NCI-H1048 (cell line): ENCODE measurements at regions not wholly inside any gene's neighbourhood (a gene's known extent, or its start where the extent isn't known, plus 50 kb on each side); places are given as distances from the start of the nearest gene placed in this dataset.

Experiments used
- DNase-seq: peaks from one replicate; lab custom pipeline; 2025; lab: John Stamatoyannopoulos, UW

DNA sequence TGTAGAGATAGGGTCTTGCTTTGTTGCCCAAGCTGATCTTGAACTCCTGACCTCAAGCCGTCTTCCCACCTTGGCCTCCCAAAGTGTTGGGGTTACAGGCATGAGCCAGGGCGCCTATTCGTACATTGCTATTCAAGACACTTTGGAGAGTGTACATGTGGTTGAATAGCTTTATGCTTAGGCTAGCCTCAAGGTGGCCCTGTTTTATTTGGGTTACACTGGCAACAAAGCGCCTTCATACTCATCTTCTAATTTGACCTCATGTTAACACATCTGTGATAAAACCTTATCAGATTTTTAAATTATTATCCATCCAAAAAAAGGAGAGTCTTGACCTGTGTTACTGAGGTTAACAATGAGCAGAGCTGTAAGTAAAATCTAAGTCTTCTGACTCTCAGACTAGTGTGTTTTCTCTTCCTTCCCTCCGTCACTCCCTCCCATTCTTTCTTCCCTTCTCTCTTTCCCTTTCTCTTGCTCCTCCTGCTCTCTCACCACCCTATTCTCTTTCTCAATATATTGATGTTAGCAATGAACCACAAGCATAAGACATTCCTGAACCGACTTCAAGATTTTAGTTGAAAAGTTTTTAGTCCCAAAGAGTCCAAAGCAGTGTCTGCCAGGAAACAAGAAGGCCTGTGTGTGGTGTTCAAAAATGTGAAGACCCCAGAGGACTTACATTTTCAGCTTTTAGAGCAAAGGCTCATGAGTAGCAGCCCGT lies 603.7 kb upstream of the CFAP20DC start:
- no peak for DNase-seq

DNA sequence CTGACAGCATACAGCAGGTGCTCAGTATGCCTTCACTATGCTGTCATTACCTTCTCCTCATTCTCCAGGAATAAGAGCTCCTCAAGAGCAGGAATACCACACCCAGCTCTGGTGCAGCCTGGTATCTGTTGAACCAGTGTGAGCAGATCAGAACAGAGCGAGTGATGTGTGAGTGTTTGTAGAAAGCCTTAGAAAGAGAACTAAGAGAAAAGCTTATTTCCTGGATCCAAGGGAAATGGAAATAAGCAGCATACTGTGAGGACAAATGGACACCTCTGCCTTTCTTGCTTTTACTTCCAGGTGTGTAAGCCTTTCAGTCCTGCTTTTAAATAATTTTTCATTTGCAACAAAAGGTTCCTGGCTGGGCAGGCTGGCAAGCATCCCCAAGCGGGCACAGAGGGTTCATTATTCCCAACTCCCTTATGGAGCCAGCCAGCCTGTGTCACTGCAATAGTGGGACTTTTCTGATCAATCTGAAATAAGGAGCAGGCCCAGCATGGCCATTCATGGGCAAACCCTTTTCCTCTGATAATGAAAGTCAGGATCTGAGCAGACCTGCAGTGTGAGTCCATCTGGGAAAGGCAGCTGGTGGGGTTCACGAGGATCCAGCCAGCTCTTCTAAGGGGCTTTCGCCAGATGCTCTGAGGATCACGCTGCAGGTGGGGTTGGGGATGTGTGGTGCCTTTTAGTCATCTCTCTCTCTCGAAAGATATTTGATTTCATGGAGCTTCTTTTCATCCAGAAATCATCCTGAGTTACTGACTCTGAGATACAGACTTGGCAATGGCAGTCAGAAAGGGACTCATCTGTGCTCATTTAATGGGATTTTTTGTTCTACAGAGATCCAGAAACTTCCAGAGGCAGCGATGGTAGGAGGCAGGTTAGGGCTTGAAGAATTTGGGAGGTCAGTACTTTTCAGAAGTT lies 594.9 kb upstream of the CFAP20DC start:
- no peak for DNase-seq

DNA sequence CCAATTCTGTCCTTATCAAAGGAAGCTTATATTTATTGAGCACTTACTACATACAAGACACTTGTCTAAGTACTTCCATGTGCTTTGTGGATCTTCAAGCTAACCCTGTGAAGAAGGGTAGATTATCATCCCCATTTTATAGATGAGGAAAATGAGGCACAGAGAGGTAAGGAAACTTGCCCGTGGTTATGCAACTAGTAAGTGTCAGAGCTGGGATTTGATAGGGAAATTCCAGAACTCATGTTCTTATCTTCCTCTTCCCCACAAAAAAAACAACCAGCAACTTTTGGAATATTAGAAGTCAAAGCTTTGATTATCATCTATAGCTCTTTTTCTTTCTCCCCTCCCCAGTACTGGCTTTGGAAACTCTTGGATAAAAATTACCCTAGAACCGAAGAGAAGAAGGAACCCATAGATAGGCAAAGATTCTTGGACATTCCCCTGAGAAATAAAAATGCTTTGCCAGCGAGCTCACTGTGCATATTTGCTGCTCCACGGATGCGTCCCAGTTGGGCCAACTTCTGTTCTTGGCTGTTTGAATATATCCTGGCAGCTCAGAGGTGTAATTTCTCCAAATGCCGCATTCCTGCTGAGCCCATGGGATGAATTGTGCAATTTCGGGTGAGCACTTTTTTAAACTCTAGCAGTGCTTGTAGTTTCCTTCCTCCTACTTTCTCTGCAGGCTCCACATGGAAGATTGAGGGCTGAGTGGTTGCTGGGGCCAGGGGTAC lies 591.5 kb upstream of the CFAP20DC start:
- no peak for DNase-seq

DNA sequence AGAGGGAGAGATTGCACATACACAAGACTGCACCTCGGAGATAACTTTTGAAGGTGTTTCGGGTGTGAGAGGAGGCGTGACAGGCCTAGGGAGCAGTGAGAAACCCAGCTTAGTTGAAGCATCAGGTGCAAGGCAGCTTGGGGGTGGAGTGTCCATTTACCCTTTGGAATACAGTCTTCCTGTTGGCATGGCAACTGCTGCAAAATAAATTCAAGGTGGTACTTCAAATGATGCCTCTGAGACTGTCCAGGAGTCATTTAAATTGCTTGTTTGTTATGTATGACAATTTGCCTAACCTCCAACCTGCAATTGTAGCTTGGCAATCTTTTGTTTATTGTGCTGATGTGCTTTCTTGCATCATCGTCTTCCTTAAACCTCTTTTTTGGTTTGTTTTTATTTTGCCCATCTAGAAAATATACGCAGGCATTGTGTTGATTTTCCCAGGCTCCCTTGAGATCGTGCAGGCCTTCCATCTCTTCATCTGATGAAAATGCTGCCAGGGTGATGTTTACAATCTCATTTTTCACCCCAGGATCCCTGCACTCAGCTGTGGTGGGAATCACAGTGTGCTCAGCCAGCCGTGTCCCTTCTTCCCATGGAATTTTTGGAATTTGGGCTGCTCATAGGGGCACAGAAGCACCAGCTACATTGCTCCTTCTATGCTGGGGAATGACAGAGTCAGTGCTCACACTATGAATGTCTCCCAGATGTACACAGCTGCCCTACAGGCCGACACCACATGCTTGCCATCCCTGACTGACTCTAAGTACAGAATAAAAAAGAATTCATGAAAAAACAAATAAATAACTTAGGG lies 583.1 kb upstream of the CFAP20DC start:
- DNase-seq = no peak

DNA sequence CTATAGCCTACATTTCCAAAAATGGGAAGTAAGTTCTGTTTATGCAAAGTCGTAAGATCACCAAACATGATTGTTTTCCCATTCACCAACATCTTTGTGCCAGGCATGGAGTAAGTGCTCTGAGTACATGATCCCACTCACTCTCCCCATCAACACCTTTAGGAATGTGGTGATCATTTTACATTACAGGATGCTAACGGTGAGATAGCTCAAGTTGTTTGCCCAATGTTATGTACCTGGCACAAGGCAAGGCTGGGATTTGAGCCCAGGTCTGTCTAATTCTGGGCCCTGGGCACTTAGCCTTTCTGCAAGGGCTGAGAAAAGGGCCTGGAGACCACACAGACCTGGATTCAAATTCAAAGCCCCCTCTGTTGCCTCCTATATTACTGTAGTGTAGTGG lies 581.7 kb upstream of the CFAP20DC start:
- DNase-seq = no peak

DNA sequence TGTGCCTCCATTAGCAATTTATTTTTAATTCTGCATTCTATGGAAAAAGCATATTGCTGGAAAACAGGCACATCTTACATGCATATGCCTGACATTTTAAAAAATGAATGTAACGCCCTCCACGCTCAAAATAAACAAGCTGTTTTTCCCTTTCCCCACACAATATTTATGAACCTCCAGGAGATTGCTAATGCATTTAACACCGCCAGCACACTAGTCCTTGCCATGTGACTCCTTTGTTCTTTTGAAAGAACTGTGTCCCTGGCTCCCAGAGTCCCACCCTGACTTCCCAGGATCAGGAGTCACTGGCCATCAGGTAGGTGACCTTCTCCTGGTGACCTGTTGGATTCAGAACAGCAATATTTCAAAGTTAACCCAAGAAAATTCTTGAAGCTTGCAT lies 571.2 kb upstream of the CFAP20DC start:
- DNase-seq = no peak

DNA sequence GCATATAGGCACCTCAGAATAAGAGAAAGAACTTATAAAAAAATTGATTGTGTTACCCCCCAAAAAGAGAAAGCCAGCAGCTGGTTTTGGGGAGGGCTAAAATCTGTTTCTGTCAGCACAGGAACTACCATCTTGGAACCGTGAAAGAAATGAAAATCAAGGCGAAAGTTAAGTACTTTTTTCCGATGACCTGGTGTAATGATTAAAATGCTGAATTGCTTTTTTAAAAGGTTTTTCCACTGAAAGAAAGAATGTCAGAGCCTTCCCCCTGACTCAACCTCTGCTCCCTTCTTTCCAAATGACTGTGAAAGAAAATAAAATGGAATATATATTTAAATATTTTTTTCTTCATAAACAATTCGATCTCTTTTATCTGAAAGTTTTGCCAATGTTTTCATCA lies 570.5 kb upstream of the CFAP20DC start:
- DNase-seq = no peak

DNA sequence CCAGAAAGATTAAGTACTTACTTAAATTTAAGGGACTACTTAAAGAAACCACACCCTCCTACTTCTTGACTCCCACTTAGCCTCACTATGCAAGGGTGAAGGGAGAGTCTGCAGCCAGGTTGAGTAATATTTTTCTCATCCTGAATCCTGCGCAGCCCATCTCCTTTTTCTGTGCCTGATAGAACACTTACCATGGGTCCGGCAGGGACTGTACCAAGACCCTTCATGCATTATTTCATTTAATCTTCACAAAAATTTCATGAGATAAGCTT lies 562.6 kb upstream of the CFAP20DC start:
- DNase-seq = no peak

DNA sequence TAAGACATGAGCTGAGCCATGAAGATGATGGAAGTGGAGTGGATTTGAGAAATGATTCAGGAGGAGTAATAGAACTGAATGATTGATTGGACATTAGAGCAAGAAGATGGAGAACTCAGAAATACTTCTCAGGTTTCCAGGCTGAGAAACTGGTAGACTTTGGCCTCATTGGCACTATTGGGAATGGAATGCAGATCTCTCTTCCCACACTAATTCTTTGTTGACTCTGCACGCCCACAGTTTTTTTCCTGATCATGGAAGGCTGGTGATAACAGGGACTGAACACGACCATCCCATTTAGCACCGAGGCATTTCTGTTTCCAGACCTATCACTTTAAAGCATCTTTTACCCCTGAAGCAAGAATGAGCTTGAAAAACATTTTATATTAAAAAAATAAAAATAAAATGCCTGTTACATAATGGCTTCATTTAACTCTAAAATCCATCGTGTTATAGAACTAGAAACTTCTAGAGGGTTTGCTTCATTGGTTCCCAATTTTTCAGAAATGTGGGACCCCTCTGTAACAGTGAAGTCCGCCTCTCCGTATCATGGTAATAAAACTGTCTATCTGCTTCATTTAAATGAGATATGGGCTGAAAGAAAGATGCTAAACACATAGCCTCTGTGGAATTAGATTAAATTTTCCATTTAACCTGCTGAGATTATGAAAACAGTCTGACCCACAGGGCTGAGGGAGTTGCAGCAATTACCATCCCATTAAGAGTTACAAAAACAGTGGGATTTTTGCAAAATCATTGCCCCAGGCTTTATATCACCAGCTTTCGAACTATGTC lies 562.0 kb upstream of the CFAP20DC start:
- DNase-seq = no peak

DNA sequence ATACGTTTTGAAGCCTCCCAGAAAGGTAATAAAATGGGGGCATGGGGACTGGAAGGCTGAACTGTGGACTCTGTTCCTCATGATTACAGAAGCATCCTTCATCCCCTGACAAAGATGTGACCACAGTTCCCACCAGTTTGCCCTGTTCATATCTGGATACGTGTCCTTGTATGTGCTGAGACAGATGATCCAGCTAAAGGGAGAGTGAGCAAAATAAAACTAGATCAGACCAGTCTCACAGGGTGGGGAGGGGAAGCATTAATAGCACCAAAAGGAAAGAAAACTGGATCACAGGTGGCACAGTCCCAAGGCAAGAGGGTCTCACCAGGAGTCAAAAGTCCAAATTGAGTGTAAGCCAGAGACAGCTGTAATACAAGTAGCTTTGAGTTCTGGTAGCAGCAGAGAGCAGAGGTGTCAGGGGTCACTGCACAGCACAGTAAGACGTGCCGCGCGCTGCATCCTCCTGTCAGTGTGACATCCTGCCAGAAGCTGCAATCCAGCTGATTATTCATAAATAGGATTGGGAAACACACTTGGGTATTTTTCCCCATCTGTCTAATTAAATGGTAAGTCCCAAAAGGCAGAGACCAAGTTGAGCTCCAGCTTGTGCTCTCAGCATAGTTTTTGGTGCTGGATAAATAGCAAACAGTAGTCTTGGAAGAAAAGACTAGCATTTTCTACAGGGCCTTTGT lies 560.0 kb upstream of the CFAP20DC start:
- no peak for DNase-seq

DNA sequence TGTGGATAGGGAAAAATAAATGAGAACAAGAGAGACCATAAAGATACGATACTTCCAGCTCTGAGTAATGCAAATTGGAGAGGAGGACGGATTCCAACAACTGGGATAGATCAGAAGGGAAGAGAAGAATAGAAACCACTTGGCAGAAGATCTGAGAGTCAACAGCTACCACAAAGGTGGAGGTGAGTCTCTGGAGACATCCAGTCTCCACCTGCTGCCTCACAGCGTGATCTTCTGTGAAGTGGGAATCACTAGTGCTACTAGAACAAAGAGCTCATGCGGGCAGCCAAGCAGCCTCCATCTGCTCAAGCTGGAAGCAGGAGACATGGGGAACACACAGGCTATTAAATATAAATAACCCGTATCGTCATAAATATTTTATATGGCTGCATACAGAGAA lies 558.5 kb upstream of the CFAP20DC start:
- no peak for DNase-seq

DNA sequence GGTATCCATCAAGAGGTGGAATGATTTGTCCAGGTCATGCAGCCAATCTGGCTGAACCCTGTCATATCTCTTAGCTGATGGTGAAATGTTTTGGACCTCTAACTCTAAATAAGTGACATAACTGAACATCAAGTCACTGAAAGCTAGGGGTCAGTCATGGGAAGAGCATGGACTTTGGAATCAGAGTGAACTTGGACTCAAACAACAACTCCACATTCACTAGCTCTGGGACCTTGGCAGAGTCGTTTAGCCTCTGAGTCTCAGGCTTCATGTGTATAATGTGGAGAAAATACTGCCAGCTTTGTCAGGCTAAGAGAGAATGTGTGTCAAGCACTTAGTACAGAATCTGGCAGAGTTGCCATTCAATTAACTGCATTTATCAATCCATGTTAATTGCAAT lies 557.8 kb upstream of the CFAP20DC start:
- no peak for DNase-seq

DNA sequence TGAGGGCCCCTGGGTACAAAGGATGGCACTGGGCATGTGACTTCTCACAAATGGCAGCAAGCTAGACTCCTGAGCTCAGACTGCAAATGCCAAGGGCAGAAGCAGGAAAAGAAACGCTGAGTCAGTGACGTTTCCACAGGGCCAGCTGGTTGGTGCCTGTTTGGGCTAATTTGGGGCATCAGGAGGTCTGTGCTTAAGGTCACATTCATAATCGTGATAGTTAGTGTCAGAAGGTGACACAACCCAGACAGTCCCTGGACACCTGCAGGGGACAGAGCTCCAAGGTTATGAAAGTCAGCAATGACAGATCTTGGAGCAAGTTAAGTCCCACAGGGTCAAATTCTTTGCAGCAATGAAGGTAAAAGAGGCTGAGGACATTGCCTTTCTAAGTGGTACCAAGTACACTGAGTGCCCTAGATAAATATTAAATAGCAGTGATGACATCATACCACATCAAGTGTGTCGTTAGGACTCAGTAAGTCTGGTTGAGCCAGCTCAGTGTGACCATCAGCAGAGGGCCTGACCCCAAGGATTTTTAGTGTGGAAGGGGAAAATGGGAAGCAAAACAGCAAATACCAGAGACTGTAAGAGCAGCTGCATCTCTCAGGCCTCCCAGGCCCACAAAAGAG lies 556.9 kb upstream of the CFAP20DC start:
- DNase-seq = no peak

DNA sequence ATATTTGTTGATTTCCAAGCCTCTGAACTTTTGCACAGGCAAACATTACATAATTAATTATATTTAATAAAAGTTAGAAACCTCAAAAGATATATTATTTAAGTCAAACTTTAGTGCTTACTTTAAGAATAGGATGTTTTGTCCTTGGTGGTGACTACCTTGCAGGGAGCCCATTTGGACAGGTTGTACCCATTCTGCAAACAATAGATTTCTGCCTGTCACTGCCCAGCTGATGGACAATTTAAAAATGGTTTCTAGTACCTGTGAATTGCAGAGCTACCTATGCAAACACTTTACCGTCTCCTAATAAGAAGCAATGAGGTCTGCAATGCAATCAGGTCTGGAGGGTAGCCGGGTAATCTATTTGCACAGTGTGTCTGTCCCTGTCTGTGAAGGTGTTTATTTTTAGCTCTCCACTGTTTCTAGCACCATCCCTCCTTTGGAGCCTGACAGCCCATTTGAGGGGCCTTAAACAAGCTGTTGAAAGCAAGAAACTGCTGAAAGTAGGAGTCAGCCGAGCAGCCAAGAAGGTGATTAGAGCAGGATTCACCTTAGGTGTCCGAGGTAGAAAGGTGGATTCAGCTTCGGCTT lies 556.2 kb upstream of the CFAP20DC start:
- no peak for DNase-seq

DNA sequence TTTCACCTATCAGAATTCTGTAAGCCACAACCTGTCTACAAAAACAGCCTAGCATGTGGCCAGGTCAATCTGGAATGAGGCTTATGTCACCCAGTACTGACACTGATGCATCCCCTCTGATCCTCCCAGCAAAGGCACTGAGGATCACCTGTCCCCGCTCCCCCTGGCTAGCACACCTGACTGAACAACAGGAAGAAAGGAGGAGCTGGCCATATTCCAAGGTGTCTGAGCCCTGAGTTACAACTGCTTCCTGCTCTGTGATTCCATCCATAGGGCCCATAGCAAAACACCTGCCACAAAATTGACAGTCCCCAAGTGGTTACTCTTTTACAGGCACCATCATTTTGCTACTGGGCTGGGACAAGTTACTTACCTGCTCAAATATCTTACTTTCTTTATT lies 555.5 kb upstream of the CFAP20DC start:
- no peak for DNase-seq

DNA sequence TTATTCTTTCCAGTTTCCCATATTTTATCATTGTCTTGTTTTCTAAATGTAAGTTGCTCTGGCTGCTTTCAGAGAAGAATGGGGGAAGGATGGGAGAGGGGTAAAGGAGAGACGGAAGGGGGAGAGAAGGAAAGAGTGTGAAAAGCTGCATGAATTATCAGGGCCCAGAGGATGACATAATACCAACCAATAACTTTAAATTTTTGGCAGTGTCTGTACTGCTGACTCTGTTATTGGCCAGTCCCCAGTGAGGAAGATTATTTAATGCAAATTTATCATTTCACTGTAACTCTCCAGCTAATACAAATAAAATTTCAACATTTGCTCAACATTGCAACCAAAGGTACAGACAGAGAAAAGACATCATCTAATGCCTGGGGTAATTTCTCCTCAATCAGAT lies 551.7 kb upstream of the CFAP20DC start:
- DNase-seq = no peak

DNA sequence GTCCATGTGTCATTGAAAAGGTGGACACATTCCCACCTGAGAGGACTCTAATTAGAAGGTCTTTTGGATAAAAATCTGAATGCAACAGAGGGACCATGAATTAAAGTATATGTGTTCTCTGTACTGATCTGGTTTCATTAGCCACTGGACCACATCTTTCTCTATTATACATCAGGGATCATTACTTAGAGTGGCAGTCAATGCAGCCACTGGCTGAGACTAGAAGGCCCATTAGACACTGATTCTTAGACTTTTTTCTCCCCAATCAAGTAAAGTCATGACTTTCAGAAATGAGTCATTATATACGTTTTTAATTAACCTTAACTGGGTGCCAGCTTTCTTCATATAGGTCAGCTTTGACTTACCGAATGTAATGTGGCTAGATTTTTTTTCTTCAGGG lies 550.8 kb upstream of the CFAP20DC start:
- DNase-seq = no peak

DNA sequence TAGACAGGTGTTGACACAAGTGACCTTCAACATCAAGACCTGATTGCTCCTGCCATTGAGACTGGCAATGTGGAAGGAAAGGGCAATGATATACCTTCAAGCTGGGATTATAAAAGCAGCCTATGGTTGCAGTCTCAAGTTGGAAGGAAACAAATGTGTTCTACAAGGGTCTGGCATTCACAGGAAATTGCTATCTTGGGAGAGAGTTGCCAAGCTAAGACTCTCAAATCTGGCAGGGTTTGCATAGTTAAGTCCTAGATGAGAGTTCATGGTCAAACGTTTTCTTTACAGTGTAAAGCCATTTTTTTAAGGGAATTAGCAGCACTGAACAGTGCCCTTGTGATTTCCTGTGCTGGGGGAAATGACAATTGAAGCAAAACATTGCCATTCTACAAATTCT lies 546.9 kb upstream of the CFAP20DC start:
- no peak for DNase-seq

DNA sequence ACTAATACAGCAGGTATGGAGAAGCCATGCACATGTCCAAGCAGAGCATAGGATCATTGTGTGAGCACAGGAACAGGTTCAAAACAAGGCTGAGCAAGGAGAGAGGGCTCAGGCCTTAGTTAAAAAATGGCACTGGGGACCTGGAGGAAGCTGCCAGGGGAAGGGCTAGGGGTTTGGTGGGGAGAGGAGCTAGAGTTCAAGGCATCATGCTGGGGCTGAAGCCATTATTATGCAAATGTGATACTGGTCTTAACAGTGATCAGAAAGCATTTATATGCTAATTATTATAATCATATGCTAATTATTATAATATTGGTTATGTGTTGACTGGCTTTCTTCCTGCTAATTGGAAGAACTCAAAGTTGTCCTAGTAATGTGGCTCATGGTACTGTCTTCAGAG lies 546.0 kb upstream of the CFAP20DC start:
- DNase-seq = no peak

DNA sequence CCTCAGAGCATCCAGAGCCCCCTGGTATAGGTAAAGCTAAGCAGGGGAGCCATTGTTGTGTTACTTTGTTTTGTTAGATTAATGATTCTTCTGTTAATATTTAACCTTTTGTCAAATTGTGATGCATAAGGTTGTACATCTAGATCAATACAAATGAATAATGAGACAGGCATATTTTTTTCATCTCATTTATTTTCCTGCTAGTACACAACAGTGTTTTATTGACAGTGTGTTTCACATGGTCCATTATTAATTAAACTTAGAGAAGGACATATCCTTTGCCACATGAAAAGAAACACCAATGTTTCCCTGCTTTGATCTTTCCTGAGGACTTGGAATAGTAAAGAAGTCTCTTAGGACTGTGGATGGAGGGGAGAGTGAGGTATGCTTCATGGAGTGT lies 543.6 kb upstream of the CFAP20DC start:
- no peak for DNase-seq
